ENCODE measurements at regions not wholly inside any gene's neighbourhood (a gene's known extent, or its start where the extent isn't known, plus 50 kb on each side); places are given as distances from the start of the nearest gene placed in this dataset.

DNA sequence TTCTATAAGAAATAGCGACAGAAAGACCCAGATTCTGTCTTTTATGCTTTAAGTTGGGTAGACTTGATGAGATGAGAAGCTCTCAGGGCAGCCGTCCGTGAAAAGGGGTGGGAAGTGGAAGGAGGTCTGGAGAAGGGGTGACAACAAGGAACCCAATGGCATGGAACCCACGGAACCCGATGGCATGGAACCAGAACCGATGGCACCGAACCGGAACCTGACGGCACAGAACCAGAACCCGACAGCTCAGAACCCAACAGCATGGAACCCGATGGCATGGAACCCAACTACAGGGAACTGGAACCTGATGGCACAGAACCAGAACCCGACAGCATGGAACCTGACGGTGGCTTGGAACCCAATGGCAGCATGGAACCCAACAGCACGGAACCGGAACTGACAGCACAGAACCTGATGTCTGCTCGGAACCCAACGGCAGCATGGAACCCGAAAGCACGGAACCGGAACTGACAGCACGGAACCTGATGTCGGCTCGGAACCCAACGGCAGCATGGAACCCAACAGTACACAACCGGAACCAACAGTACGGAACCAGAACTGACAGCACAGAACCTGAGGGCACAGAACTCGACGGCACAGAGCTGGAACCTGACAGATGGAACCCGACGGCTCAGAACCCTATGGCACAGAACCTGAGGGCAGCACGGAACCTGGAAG is 155.2 kb downstream of the TMEM18 start:
- TF ChIP-seq HDAC6 (IDR thresholded peaks at IDR 0.05; ENCODE audit: unreplicated experiment) (no peak), SIN3A (IDR thresholded peaks at IDR 0.05; ENCODE audit: low read depth, low read length) (no peak)

Data from GM12878 (cell line).